ENCODE measurements at regions not wholly inside any gene's neighbourhood (a gene's known extent, or its start where the extent isn't known, plus 50 kb on each side); places are given as distances from the start of the nearest gene placed in this dataset.
A peak's percentile ranks its signal among the peaks of the same experiment; 100 is the strongest.

DNA sequence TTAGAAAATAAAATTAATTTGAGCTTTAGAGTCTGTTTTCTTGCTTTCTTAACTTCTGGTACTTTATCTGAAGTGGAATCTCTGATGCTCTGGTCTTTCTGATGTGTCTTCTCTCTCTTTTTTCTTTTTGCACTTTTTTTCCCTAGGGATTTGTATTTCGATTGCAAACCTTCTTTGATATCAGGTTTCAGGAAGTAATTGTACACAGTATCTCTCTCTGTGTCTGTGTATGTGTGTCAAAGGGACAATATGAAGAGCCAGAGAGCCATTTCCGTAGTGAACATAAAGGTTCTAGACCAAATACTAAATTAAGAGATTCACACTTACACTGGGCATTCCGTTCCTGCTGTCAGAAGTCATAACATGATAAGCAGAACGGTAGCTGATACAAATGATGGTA lies 325.0 kb downstream of the PCDH7 start:
- H3K27ac Mint-ChIP-seq (ENCODE audit: unreplicated experiment) = no peak overlapping the region
- no peaks in the 10 kb centered on the region for H3K9me3 Mint-ChIP-seq (ENCODE audit: unreplicated experiment)
- no peak for TF ChIP-seq CTCF (IDR thresholded peaks at IDR 0.05; ENCODE audit: unreplicated experiment)
- DNase-seq (ENCODE audit: low spot score) = no peak
- H3K27me3 Mint-ChIP-seq (ENCODE audit: unreplicated experiment) = no peaks in the 10 kb centered on the region
- no peak overlapping the region for H3K4me3 Mint-ChIP-seq (ENCODE audit: unreplicated experiment)
- H3K4me1 Mint-ChIP-seq (ENCODE audit: unreplicated experiment) = peaks cover 3% of the 10 kb centered on the region
- H3K36me3 Mint-ChIP-seq (ENCODE audit: low read depth, unreplicated experiment) = no peaks in the 10 kb centered on the region

DNA sequence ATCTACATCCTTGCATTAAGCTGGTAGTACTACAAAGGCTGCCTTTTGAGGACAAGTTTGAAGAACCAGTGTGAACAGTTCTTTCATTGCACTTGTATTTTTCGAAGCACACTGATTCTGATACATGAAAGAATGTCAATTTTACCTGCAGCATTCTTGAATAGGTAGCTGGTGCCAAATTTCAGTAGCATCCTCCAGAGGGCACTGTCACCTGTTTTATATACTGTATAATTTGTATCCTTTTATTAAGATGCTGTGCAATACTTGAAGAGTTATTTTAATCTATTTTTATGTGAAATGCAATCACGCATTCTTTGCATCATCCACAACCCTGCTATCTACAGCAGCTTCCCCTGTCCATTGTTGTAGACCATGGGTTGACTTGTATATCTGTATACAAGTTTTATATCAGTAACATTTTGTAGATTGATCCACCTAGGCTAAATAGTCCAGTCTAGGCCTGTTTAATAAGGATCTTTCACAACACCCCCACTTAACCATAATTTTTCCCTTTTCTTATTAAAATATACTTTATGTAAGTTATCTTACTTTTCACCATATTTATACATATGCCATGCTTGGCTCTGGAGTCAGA lies 325.7 kb downstream of the PCDH7 start:
- Mint-ChIP-seq H3K4me3 (ENCODE audit: unreplicated experiment) (no peak overlapping the region), H3K4me1 (ENCODE audit: unreplicated experiment) (peaks cover 3% of the 10 kb centered on the region)
- peak; percentile 4 for DNase-seq (ENCODE audit: low spot score)

DNA sequence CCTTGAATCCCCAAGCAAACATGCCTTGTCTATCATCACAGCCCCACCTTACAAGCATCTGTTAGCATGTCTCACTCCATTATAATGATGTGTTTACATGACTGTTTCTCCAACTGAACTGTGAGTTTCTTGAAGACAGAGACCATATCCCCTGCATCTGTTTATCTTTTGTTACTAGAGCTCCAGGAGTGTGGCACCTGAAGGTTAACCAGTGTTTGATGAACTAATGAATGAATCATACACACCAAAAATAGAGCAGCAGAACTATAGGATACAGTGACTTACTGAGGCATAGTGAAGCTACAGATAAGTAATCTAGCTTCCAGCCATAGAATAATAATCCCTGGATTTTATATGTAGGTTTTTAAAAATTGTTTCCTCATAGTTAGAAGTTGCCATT lies 331.0 kb downstream of the PCDH7 start:
- no peaks in the 10 kb centered on the region for H3K27me3 Mint-ChIP-seq (ENCODE audit: unreplicated experiment)
- H3K9me3 Mint-ChIP-seq (ENCODE audit: unreplicated experiment) = no peaks in the 10 kb centered on the region
- H3K4me3 Mint-ChIP-seq (ENCODE audit: unreplicated experiment) = no peak overlapping the region
- H3K4me1 Mint-ChIP-seq (ENCODE audit: unreplicated experiment) = no peaks in the 10 kb centered on the region
- H3K36me3 Mint-ChIP-seq (ENCODE audit: low read depth, unreplicated experiment) = no peaks in the 10 kb centered on the region
- no peak for TF ChIP-seq CTCF (IDR thresholded peaks at IDR 0.05; ENCODE audit: unreplicated experiment)
- H3K27ac Mint-ChIP-seq (ENCODE audit: unreplicated experiment) = no peak overlapping the region
- no peak for DNase-seq (ENCODE audit: low spot score)

More for the DNA sequence above, 325.7 kb downstream of the PCDH7 start:
- Mint-ChIP-seq H3K27ac (ENCODE audit: unreplicated experiment) (no peak overlapping the region), H3K27me3 (ENCODE audit: unreplicated experiment) (no peaks in the 10 kb centered on the region), H3K9me3 (ENCODE audit: unreplicated experiment) (no peaks in the 10 kb centered on the region), H3K36me3 (ENCODE audit: low read depth, unreplicated experiment) (no peaks in the 10 kb centered on the region)
- peak; percentile 54 for TF ChIP-seq CTCF (IDR thresholded peaks at IDR 0.05; ENCODE audit: unreplicated experiment)

- no peak for DNase-seq (ENCODE audit: low spot score)
- TF ChIP-seq CTCF (IDR thresholded peaks at IDR 0.05; ENCODE audit: unreplicated experiment) = no peak
- no peaks in the 10 kb centered on the region for H3K4me1 Mint-ChIP-seq (ENCODE audit: unreplicated experiment)
- no peaks in the 10 kb centered on the region for H3K27me3 Mint-ChIP-seq (ENCODE audit: unreplicated experiment)
- no peaks in the 10 kb centered on the region for H3K36me3 Mint-ChIP-seq (ENCODE audit: low read depth, unreplicated experiment)
- H3K27ac Mint-ChIP-seq (ENCODE audit: unreplicated experiment) = no peak overlapping the region
- no peaks in the 10 kb centered on the region for H3K9me3 Mint-ChIP-seq (ENCODE audit: unreplicated experiment)
- no peak overlapping the region for H3K4me3 Mint-ChIP-seq (ENCODE audit: unreplicated experiment)
Observed at GRCh38 chr4:31051565-31051964, 331.4 kb downstream of the PCDH7 start.

GRCh38 chr4:31052519-31052918 lies 332.4 kb downstream of the PCDH7 start:
- Mint-ChIP-seq H3K4me3 (ENCODE audit: unreplicated experiment) (no peak overlapping the region), H3K27ac (ENCODE audit: unreplicated experiment) (no peak overlapping the region), H3K4me1 (ENCODE audit: unreplicated experiment) (no peaks in the 10 kb centered on the region), H3K36me3 (ENCODE audit: low read depth, unreplicated experiment) (no peaks in the 10 kb centered on the region), H3K9me3 (ENCODE audit: unreplicated experiment) (no peaks in the 10 kb centered on the region), H3K27me3 (ENCODE audit: unreplicated experiment) (no peaks in the 10 kb centered on the region)
- DNase-seq (ENCODE audit: low spot score) = no peak
- no peak for TF ChIP-seq CTCF (IDR thresholded peaks at IDR 0.05; ENCODE audit: unreplicated experiment)

Data from endothelial cell (in vitro differentiated cells).